Renal cortex interstitium (tissue), 11 donors: ENCODE measurements at regions not wholly inside any gene's neighbourhood (a gene's known extent, or its start where the extent isn't known, plus 50 kb on each side); places are given as distances from the start of the nearest gene placed in this dataset.

Experiments
- DNase-seq, 11 donors: peaks; one replicate each; pipeline ENCODE4 v3.0.0-alpha.2; 2013; ENCODE audit warnings: low read depth in 9 of 11, low spot score in 4 of 11; ENCODE audit errors: extremely low read depth in 1 of 11

GRCh38 chr3:118543832-118544231 lies 490.8 kb downstream of the IGSF11 start:
- no peak for DNase-seq

GRCh38 chr3:118544458-118544857 lies 490.2 kb downstream of the IGSF11 start:
- no peak for DNase-seq

GRCh38 chr3:118548434-118548833 lies 486.2 kb downstream of the IGSF11 start:
- DNase-seq, result no peak

- no peak for DNase-seq
These were observed 484.5 kb downstream of the IGSF11 start for GRCh38 chr3:118550122-118550521.

GRCh38 chr3:118550556-118550955 lies 484.1 kb downstream of the IGSF11 start:
- DNase-seq, result no peak

- no peak for DNase-seq
These were observed 480.4 kb downstream of the IGSF11 start for GRCh38 chr3:118554148-118554838.

- DNase-seq, result no peak
These were observed 477.7 kb downstream of the IGSF11 start for GRCh38 chr3:118556983-118557382.

- DNase-seq, result no peak
These were observed 477.1 kb downstream of the IGSF11 start for GRCh38 chr3:118557513-118557912.

- no peak for DNase-seq
These were observed 475.4 kb downstream of the IGSF11 start for GRCh38 chr3:118559286-118559685.

- no peak for DNase-seq
These were observed 469.8 kb downstream of the IGSF11 start for GRCh38 chr3:118564800-118565199.

- DNase-seq, result no peak
These were observed 460.7 kb downstream of the IGSF11 start for GRCh38 chr3:118573912-118574311.

- peak; percentile 21 to 87 (median 61) for DNase-seq
These were observed 457.4 kb downstream of the IGSF11 start for GRCh38 chr3:118577055-118577777.

- no peak for DNase-seq
These were observed 456.1 kb downstream of the IGSF11 start for GRCh38 chr3:118578559-118578958.

GRCh38 chr3:118587037-118587741 lies 447.5 kb downstream of the IGSF11 start:
- DNase-seq, result no peak

- DNase-seq, result no peak
These were observed 446.8 kb downstream of the IGSF11 start for GRCh38 chr3:118587847-118588246.

GRCh38 chr3:118593277-118593670 lies 441.4 kb downstream of the IGSF11 start:
- DNase-seq, result no peak

GRCh38 chr3:118597184-118597583 lies 437.5 kb downstream of the IGSF11 start:
- no peak for DNase-seq

- no peak for DNase-seq
These were observed 426.5 kb downstream of the IGSF11 start for GRCh38 chr3:118607915-118608820.
